Keratinocyte (primary cell): ENCODE measurements at regions not wholly inside any gene's neighbourhood (a gene's known extent, or its start where the extent isn't known, plus 50 kb on each side); places are given as distances from the start of the nearest gene placed in this dataset.

Source experiments
- DNase-seq: peaks from one replicate; pipeline ENCODE4 v3.0.0-alpha.2; 2011; ENCODE audit warnings: low read depth, missing footprints, low spot score
- FAIRE-seq: peaks from 2 replicates; lab custom pipeline; 2011; peaks lifted over from hg19 to GRCh38; lab: Jason Lieb, UNC
- H2AFZ ChIP-seq: 2 replicates; pipeline ENCODE4 v1.6.0; 2012; ENCODE audit warnings: low read length, control low read depth, inconsistent platforms; ENCODE audit not compliant: control insufficient read depth
- H3K27ac ChIP-seq: 2 replicates; pipeline ENCODE4 v1.5.1; 2011; ENCODE audit warnings: low read length; ENCODE audit not compliant: control insufficient read depth, insufficient read depth
- H3K27me3 ChIP-seq: 3 replicates; pipeline ENCODE4 v1.6.0; 2011; ENCODE audit warnings: low read length; ENCODE audit not compliant: control insufficient read depth, insufficient read depth; ENCODE audit errors: extremely low read depth
- H3K36me3 ChIP-seq, 2 experiments: 2 replicates in 1 of 2; 3 replicates in 1 of 2; pipeline ENCODE4 v1.5.1; 2011; ENCODE audit warnings: low read length in 2 of 2, mild to moderate bottlenecking in 1 of 2; ENCODE audit not compliant: control insufficient read depth in 2 of 2, insufficient read depth in 2 of 2; ENCODE audit errors: extremely low read depth in 1 of 2
- H3K4me1 ChIP-seq: 3 replicates; pipeline ENCODE4 v1.5.1; 2011; ENCODE audit warnings: low read length; ENCODE audit not compliant: control insufficient read depth, insufficient read depth; ENCODE audit errors: extremely low read depth
- H3K4me2 ChIP-seq: 3 replicates; pipeline ENCODE4 v1.6.0; 2011; ENCODE audit warnings: low read depth, low read length; ENCODE audit not compliant: control insufficient read depth, insufficient read depth; ENCODE audit errors: extremely low read depth
- H3K4me3 ChIP-seq, 3 experiments: fragments of 200-600 bp in 1 of 3; sonication (generic) in 1 of 3; 2 replicates in 2 of 3; 3 replicates in 1 of 3; pipeline ENCODE4 v1.5.1; 2011 to 2016; ENCODE audit warnings: low read length in 3 of 3, mild to moderate bottlenecking in 3 of 3, control low read depth in 2 of 3, inconsistent platforms in 1 of 3, low read depth in 1 of 3, mixed read lengths in 1 of 3, mixed run types in 1 of 3, moderate library complexity in 1 of 3; ENCODE audit not compliant: control insufficient read depth in 2 of 3, insufficient read depth in 2 of 3; ENCODE audit errors: extremely low read depth in 1 of 3
- H3K79me2 ChIP-seq: 2 replicates; pipeline ENCODE4 v1.6.0; 2012; ENCODE audit warnings: low read length; ENCODE audit not compliant: control insufficient read depth, insufficient read depth
- H3K9ac ChIP-seq: 3 replicates; pipeline ENCODE4 v1.6.0; 2011; ENCODE audit warnings: low read length; ENCODE audit not compliant: control insufficient read depth, insufficient read depth; ENCODE audit errors: extremely low read depth
- H3K9me1 ChIP-seq: 3 replicates; pipeline ENCODE4 v1.6.0; 2011; ENCODE audit warnings: low read length; ENCODE audit not compliant: control insufficient read depth, insufficient read depth; ENCODE audit errors: extremely low read depth
- H3K9me3 ChIP-seq: 2 replicates; pipeline ENCODE4 v1.5.1; 2012; ENCODE audit warnings: low read depth, low read length; ENCODE audit not compliant: control insufficient read depth
- H4K20me1 ChIP-seq: 3 replicates; pipeline ENCODE4 v1.6.0; 2011; ENCODE audit warnings: low read length; ENCODE audit not compliant: control insufficient read depth, insufficient read depth; ENCODE audit errors: extremely low read depth
- CTCF ChIP-seq, 3 experiments: IDR thresholded peaks in 1 of 3; conservative IDR thresholded peaks in 1 of 3; optimal IDR thresholded peaks in 1 of 3; 2 replicates in 2 of 3; 3 replicates in 1 of 3; pipeline versions ENCODE3 to v1.5.1; 2011; ENCODE audit warnings: low read length in 3 of 3, mild to moderate bottlenecking in 3 of 3, moderate library complexity in 2 of 3, control low read depth in 1 of 3, inconsistent platforms in 1 of 3; ENCODE audit not compliant: insufficient read depth in 2 of 3; ENCODE audit errors: extremely low read depth in 1 of 3
- EZH2 ChIP-seq: IDR thresholded peaks from one replicate; pipeline ENCODE4 v1.6.1; 2012; ENCODE audit warnings: inconsistent platforms, mild to moderate bottlenecking, low read length, moderate library complexity
- dilution Hi-C: fragments of 300-500 bp; cut with MboI; formaldehyde crosslinking; loops from one replicate; pipeline ENCODE4 v1.7.0; 2020; ENCODE audit warnings: low sequenced_read_pairs; ENCODE audit not compliant: extremely low pct_ligation_motif_present

GRCh38 chr10:111762114-111762513 is 421.5 kb downstream of the GPAM start:
- FAIRE-seq (no peak), DNase-seq (no peak)
- H3K9me1 ChIP-seq: no peaks in the 10 kb centered on the region
- H3K27ac ChIP-seq: no peak overlapping the region
- no peak overlapping the region for H2AFZ ChIP-seq
- dilution Hi-C loops: loop anchor here (25.0 kb wide), 1 partner anchor 375 kb away; no protein-coding TSS in a partner anchor
- H3K4me2 ChIP-seq: no peak overlapping the region
- H3K79me2 ChIP-seq: no peaks in the 10 kb centered on the region
- H3K36me3 ChIP-seq: no peaks in the 10 kb centered on the region
- peak in 1 of 3 experiments; percentile 2 for TF ChIP-seq CTCF (optimal IDR thresholded peaks at IDR 0.05 in 1 of 3, IDR thresholded peaks at IDR 0.05 in 1 of 3, conservative IDR thresholded peaks at IDR 0.05 in 1 of 3; ENCODE audit: extremely low read depth in 1 of 3, insufficient read depth in 2 of 3, low read length in 3 of 3)
- no peak for TF ChIP-seq EZH2
- no peaks in the 10 kb centered on the region for H3K27me3 ChIP-seq
- no peak overlapping the region for H3K9ac ChIP-seq
- H3K9me3 ChIP-seq: no peaks in the 10 kb centered on the region
- no peaks in the 10 kb centered on the region for H3K4me1 ChIP-seq
- H4K20me1 ChIP-seq: no peaks in the 10 kb centered on the region
- H3K4me3 ChIP-seq: no peak overlapping the region

- no peaks in the 10 kb centered on the region for H3K36me3 ChIP-seq
- no peaks in the 10 kb centered on the region for H3K9me3 ChIP-seq
- no peaks in the 10 kb centered on the region for H3K4me1 ChIP-seq
- no peak overlapping the region for H2AFZ ChIP-seq
- dilution Hi-C loops: loop anchor here (25.0 kb wide), 1 partner anchor 372 kb away; no protein-coding TSS in a partner anchor
- DNase-seq (no peak), FAIRE-seq (no peak)
- H3K9me1 ChIP-seq: no peaks in the 10 kb centered on the region
- TF ChIP-seq CTCF (optimal IDR thresholded peaks at IDR 0.05 in 1 of 3, IDR thresholded peaks at IDR 0.05 in 1 of 3, conservative IDR thresholded peaks at IDR 0.05 in 1 of 3; ENCODE audit: extremely low read depth in 1 of 3, insufficient read depth in 2 of 3, low read length in 3 of 3): no peak
- no peak for TF ChIP-seq EZH2
- no peak overlapping the region for H3K9ac ChIP-seq
- H4K20me1 ChIP-seq: no peaks in the 10 kb centered on the region
- no peak overlapping the region for H3K4me3 ChIP-seq
- no peak overlapping the region for H3K4me2 ChIP-seq
- no peaks in the 10 kb centered on the region for H3K27me3 ChIP-seq
- no peak overlapping the region for H3K27ac ChIP-seq
- no peaks in the 10 kb centered on the region for H3K79me2 ChIP-seq
Measured at GRCh38 chr10:111765216-111765615, 418.3 kb downstream of the GPAM start.
